OCI-LY1 (cell line): ENCODE measurements at regions not wholly inside any gene's neighbourhood (a gene's known extent, or its start where the extent isn't known, plus 50 kb on each side); places are given as distances from the start of the nearest gene placed in this dataset.

Experiments used
- CTCF ChIP-seq: fragments of 200-600 bp; sonication (generic), shearing (Covaris generic); IDR thresholded peaks from 2 replicates; pipeline ENCODE4 v1.5.1; 2017; ENCODE audit warnings: mild to moderate bottlenecking, antibody characterized with exemption, low read length, moderate library complexity, mixed read lengths
- EZH2 ChIP-seq: fragments of 200-600 bp; sonication (generic), shearing (Covaris generic); IDR thresholded peaks from 2 replicates; pipeline ENCODE4 v1.8.0; 2017; ENCODE audit warnings: borderline replicate concordance, mixed run types, mild to moderate bottlenecking, antibody characterized with exemption, low read length, moderate library complexity, mixed read lengths

DNA sequence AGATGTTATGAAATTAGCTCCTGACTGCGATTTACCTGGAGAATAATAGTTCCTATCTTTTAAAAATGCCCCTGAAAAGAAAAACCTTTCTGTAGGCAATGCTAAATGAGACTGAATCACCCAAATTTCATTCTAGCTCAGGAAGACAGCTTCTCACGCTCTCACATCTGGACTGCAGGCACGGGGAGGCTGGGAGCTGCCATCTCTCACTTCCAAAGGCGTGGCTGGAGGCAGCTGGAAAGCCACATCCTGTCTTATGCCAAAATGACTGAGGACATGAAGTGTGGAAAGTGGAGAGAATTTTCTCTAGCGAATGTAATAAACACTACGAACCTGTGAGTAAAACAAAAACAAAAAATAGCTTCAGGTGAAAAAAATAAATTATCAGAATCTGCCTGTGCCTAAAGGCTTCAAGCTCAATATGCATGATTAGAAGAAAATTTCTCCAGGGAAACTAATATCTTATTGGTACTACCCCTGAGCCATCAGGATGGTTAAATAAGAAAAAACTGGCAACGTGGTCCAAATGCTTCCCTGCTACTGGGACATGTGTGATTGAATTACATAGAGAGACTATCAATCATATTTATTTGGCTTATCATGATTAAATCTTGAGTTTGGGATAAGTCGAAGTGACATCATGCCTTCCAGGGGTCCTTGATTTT lies 58.1 kb upstream of the UBL3 start:
- no peak for TF ChIP-seq CTCF
- TF ChIP-seq EZH2 = no peak
